ENCODE measurements at regions not wholly inside any gene's neighbourhood (a gene's known extent, or its start where the extent isn't known, plus 50 kb on each side); places are given as distances from the start of the nearest gene placed in this dataset.

DNA sequence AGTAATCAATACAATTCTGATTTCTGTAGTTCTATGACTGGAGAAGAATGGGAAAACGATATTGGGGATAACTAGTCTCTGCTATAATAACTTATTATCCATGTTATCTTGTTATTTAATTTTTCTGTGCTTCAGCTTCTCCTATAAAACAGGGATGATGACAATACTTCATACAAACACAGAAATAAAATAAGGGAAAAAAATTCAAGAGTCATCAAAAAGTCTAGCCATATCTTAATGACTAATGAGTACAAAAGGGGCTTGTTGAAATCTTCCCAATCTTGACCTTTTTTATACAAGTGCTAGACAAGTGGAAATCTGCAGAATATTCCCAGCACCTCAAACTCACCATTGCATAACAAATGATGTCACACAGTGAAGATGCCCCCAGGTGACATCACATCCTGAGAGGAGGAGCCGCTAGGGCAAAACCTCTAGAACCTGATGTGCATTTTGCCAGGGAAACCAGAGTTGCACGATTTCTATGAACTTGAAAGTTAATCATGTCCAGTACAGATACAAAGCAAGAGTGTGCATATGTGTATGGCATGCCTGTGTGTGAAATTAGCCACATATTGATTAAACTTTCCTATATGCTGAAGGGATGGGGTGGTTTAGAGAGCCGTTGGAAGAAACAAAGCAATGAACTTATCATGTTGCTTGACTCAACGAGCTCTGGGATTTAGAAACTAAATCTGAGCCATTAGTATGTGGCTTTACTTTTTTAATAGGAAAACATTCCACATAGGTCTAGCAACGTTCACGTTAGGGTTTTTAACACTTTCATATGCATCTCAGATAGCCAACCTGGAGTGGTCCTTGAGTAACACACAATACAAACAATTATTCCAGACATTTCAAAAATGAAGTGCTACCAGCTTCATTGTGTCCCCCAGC, 278.9 kb downstream of the SLC4A3 start:
- H3K27ac ChIP-seq, result no peak overlapping the region
- no peaks in the 10 kb centered on the region for H3K4me1 ChIP-seq
- no peak overlapping the region for H3K4me3 ChIP-seq
- no peaks in the 10 kb centered on the region for H3K9me3 ChIP-seq
- no peak for DNase-seq
- WGBS, 2 donors, result 66 to 71% methylated on average over 7 of the region's 7 CpGs
- intact Hi-C loops (cut with DNase I), result no loop called here
- H3K36me3 ChIP-seq, result no peaks in the 10 kb centered on the region
- TF ChIP-seq POLR2A (IDR thresholded peaks at IDR 0.05), result no peak
- TF ChIP-seq, protein P1, sequence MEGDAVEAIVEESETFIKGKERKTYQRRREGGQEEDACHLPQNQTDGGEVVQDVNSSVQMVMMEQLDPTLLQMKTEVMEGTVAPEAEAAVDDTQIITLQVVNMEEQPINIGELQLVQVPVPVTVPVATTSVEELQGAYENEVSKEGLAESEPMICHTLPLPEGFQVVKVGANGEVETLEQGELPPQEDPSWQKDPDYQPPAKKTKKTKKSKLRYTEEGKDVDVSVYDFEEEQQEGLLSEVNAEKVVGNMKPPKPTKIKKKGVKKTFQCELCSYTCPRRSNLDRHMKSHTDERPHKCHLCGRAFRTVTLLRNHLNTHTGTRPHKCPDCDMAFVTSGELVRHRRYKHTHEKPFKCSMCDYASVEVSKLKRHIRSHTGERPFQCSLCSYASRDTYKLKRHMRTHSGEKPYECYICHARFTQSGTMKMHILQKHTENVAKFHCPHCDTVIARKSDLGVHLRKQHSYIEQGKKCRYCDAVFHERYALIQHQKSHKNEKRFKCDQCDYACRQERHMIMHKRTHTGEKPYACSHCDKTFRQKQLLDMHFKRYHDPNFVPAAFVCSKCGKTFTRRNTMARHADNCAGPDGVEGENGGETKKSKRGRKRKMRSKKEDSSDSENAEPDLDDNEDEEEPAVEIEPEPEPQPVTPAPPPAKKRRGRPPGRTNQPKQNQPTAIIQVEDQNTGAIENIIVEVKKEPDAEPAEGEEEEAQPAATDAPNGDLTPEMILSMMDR (IDR thresholded peaks at IDR 0.05), result no peak
- no peaks in the 10 kb centered on the region for H3K27me3 ChIP-seq

DNA sequence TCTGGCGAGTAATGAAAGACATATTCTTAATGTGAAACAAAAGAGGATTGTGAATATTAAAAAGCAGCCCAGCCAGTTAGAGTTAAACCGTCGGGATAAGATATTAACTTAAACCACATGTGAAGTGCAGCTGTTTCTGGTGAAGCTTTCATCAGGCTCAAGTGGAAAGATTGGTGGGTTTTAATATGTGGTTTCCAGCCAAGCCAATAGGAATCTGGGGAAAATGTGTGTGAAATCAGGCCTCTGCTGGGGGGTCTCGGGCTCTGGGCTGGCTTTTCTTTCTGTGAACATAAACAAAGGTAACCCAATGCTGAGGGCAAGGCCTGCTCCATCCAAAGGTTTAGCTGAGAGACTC, 279.6 kb downstream of the SLC4A3 start:
- H3K4me3 ChIP-seq, result no peak overlapping the region
- H3K27ac ChIP-seq, result no peak overlapping the region
- DNase-seq, result no peak
- no peaks in the 10 kb centered on the region for H3K9me3 ChIP-seq
- no peaks in the 10 kb centered on the region for H3K36me3 ChIP-seq
- TF ChIP-seq, protein P1 (IDR thresholded peaks at IDR 0.05), result no peak
- no peak for TF ChIP-seq POLR2A (IDR thresholded peaks at IDR 0.05)
- WGBS, 2 donors, result 65 to 74% methylated on average over 4 of the region's 4 CpGs
- intact Hi-C loops (cut with DNase I), result no loop called here
- H3K27me3 ChIP-seq, result no peaks in the 10 kb centered on the region
- no peaks in the 10 kb centered on the region for H3K4me1 ChIP-seq

DNA sequence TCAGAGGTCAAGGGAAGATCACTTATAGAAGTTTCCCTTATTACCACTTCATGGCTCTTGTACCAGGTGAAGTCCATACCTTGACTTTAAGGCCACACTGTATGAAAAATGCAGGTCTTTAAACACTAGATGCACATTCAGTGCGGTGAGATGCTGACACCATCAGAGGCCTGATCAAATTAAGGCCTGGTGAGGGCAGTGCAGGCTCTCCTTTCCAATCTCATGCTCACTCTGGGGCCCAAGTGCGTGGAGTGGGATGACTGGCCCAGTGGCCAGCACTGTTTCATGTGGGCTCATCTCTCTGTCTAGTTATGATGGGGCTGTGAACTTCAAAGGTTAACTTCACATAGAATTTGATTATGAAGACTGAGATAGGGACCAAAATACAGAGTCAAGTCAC, 281.1 kb downstream of the SLC4A3 start:
- no peak overlapping the region for H3K27ac ChIP-seq
- TF ChIP-seq, protein P1 (IDR thresholded peaks at IDR 0.05), result no peak
- TF ChIP-seq POLR2A (IDR thresholded peaks at IDR 0.05), result no peak
- WGBS, 2 donors, result 80 to 82% methylated on average over 2 of the region's 2 CpGs
- DNase-seq, result no peak
- no peak overlapping the region for H3K4me3 ChIP-seq
- no peaks in the 10 kb centered on the region for H3K36me3 ChIP-seq
- no peaks in the 10 kb centered on the region for H3K4me1 ChIP-seq
- no peaks in the 10 kb centered on the region for H3K9me3 ChIP-seq
- intact Hi-C loops (cut with DNase I), result no loop called here
- H3K27me3 ChIP-seq, result no peaks in the 10 kb centered on the region

DNA sequence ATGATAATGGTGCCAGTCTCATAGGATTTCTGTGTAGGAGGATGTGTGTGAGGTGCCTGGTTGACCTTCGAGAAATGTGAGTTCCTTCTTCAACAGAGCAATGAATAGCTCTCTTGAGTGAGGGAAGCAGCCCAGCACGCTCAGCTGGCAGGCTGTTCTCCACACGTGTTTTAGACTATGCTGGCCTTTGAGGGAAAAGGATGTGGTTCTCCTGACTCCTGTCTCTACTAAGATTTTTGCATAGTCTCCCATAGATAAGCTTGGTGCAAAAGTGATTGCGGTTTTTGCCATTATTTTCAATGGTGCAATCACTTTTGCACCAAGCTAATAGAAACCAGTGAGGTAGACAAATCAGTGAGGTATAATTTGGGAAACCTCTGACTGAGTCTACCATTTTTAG, 284.1 kb downstream of the SLC4A3 start:
- Histone ChIP-seq H3K36me3 (no peaks in the 10 kb centered on the region), H3K27me3 (no peaks in the 10 kb centered on the region), H3K4me1 (no peaks in the 10 kb centered on the region), H3K4me3 (no peak overlapping the region), H3K27ac (no peak overlapping the region), H3K9me3 (no peaks in the 10 kb centered on the region)
- DNase-seq, result no peak
- TF ChIP-seq POLR2A (IDR thresholded peaks at IDR 0.05), result no peak
- TF ChIP-seq, protein P1 (IDR thresholded peaks at IDR 0.05), result no peak
- 80 to 84% methylated on average over 4 of the region's 4 CpGs for WGBS, 2 donors
- intact Hi-C loops (cut with DNase I), result no loop called here

DNA sequence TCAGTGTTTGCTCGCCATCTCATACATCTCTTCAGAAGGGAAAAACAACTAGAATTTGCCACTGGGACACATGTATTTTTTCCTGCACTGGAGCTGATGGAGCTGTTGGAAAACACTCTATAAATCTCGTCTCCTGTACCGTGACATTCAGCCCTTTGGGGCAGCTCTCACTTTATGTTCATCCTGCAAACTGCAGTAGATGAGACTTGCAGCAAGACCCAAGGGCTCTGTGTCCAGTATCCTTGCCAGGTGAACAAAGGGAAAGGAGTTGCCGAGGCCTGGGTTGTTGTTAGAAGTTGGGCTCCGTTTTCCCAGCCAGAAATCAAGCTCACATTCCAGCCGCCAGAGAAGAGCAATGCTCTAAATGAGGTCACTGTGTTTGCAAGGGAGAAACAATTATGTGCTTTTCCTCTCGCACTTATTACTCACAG, 285.1 kb downstream of the SLC4A3 start:
- TF ChIP-seq POLR2A (IDR thresholded peaks at IDR 0.05), result no peak
- TF ChIP-seq, protein P1 (IDR thresholded peaks at IDR 0.05), result no peak
- Histone ChIP-seq H3K9me3 (no peaks in the 10 kb centered on the region), H3K4me1 (no peaks in the 10 kb centered on the region), H3K4me3 (no peak overlapping the region), H3K36me3 (no peaks in the 10 kb centered on the region), H3K27me3 (no peaks in the 10 kb centered on the region), H3K27ac (no peak overlapping the region)
- intact Hi-C loops (cut with DNase I), result no loop called here
- WGBS, 2 donors, result 46 to 48% methylated on average over 7 of the region's 7 CpGs
- no peak for DNase-seq
